22Rv1 (cell line): ENCODE measurements at regions not wholly inside any gene's neighbourhood (a gene's known extent, or its start where the extent isn't known, plus 50 kb on each side); places are given as distances from the start of the nearest gene placed in this dataset.

Experiments used
- ZFX ChIP-seq: fragments of 450-650 bp; IDR thresholded peaks from 2 replicates; pipeline ENCODE4 v1.6.1; 2017; ENCODE audit warnings: antibody characterized with exemption, borderline replicate concordance
- TF ChIP-seq, protein P1 (sequence below): fragments of 450-650 bp; IDR thresholded peaks from 2 replicates; pipeline ENCODE4 v1.5.1; 2017; ENCODE audit warnings: mild to moderate bottlenecking

DNA sequence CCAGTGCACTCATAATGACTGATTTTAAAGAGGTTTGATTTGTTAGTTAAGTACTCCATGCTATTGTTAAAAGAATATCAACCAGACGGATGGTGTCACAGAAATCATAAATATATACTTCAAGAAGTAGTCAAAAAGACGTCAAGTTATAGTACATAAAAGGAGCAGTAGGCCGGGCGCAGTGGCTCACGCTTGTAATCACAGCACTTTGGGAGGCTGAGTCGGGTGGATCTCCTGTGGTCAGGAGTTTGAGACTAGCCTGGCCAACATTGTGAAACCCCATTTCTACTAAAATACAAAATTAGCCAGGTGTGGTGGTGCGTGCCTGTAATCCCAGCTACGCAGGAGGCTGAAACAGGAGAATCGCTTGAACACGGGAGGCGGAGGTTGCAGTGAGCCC is 721.7 kb downstream of the JRKL start:
- TF ChIP-seq, protein P1, sequence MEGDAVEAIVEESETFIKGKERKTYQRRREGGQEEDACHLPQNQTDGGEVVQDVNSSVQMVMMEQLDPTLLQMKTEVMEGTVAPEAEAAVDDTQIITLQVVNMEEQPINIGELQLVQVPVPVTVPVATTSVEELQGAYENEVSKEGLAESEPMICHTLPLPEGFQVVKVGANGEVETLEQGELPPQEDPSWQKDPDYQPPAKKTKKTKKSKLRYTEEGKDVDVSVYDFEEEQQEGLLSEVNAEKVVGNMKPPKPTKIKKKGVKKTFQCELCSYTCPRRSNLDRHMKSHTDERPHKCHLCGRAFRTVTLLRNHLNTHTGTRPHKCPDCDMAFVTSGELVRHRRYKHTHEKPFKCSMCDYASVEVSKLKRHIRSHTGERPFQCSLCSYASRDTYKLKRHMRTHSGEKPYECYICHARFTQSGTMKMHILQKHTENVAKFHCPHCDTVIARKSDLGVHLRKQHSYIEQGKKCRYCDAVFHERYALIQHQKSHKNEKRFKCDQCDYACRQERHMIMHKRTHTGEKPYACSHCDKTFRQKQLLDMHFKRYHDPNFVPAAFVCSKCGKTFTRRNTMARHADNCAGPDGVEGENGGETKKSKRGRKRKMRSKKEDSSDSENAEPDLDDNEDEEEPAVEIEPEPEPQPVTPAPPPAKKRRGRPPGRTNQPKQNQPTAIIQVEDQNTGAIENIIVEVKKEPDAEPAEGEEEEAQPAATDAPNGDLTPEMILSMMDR, result no peak
- TF ChIP-seq ZFX, result no peak
